HTR-8/SVneo (cell line): ENCODE measurements at regions not wholly inside any gene's neighbourhood (a gene's known extent, or its start where the extent isn't known, plus 50 kb on each side); places are given as distances from the start of the nearest gene placed in this dataset.
"Not testable (repeated sequence)": the region's sequence is repeated elsewhere in the genome, so short reads cannot be mapped to it uniquely, and the experiment has no call there.

Experiments used
- DNase-seq: peaks from one replicate; pipeline ENCODE4 v3.0.0; 2011; ENCODE audit warnings: low spot score, mixed read lengths; ENCODE audit not compliant: insufficient read length
- FAIRE-seq: peaks from 2 replicates; lab custom pipeline; 2011; peaks lifted over from hg19 to GRCh38; lab: Jason Lieb, UNC

DNA sequence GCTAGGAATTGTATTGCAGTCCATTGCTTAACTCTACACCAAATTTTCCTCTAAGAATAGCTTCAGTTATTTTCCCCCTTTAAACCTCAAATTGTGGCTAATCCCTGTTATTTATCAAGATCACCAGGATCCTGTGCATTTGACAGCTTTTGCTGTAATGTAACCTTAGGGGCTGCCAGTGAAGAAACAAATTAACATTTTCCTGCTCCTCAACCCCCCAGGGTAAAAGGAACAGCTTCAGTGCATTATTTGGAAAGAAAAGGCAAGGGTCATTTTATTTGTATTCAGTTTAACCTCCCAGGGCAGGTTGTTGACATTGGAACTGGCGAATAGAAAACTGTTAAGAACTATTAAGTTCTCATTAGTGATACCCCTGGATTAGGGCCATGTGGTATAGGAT lies 57.0 kb downstream of the PCDH20 start:
- DNase-seq (no peak), FAIRE-seq (no peak)

DNA sequence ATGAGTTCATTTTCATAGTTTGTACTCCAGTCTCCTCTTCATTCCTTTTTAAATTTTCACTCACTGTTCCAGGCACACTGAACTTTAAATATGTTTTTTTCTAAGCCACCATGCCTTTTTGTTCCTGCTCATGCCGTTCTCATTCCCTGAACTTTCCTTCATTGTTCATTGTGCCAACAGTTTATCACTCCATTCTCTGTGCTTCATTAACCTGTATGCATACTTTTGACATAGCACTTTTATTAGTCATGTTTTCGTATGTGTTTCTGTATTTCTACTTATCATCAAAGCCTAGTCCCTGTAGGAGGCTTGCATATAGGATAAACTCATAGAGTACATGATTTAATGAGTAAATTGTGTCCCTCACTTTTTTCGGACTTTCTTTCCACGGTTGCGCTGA lies 65.3 kb downstream of the PCDH20 start:
- FAIRE-seq = no peak
- no peak for DNase-seq

DNA sequence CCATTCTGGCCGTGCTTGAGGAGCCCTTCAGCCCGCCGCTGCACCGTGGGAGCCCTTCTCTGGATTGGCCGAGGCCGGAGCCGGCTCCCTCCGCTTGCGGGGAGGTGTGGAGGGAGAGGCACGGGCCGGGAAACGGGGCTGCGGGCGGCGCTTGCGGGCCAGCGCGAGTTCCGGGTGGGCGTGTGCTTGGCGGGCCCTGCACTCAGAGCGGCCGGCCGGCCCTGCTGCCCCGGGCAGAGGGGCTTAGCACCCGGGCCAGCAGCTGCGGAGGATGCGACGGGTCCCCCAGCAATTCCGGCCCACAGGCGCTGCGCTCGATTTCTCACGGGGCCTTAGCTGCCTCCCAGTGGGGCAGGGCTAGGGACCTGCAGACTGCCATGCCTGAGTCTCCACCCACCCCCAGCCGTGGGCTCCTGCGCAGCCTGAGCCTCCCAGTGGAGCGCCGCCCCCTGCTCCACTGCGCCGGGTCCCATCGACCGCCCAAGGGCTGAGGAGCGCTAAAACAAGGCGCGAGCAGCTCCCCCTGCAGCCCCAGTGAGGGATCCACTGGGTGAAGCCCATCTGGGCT lies 76.5 kb downstream of the PCDH20 start:
- DNase-seq (no peak), FAIRE-seq (no peak)

DNA sequence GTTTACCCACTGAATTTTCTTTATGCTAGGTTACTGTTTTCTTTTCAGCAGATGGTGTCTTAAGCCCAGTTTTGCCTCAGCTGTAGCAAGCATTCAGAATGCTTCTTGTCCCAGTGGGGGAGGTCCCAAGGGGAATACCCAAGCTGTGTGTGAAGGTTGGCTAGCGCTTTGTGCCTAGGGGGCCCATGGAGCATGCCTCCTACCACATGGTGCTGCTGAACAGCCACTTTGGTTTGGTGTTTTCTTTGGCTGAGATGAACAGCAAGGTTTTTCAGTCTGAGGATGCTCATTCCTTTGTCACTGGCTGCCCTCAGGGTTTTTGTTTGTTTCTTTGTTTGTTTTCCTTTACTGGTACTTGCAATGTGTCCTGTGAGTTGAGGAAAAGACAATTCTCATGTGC lies 99.0 kb downstream of the PCDH20 start:
- FAIRE-seq (no peak), DNase-seq (no peak)

DNA sequence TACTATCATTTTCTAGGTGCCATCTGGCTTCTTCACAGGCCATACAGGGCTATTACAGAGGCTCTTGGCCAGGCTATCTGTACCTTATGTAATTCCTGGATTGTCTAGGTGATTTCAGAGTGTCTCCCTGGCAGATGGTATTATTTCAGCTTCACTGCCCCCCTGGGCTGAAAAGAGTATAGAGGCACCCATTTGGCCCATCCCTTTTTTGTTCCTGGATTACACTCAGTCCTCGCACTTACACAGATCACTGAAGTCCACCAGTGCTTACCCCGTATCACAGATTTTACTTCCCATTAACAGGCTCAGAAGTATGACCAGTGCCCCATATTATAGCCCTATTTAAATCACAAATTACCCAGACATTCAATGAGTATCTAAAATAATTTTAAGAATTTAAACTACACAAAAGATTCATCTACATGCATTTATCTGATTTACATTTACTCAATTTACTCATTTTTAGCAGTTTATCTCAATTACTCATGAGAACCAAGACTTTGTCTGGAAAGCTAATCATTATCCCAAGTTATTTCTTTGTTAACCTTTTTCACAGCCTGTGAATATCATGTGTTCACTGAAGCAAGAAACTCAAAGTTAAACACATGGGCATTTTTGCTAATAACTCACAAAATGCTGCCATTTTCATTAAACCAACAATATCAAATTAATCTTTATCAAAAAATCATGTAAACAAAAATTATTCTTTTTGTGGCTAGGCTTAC lies 121.0 kb downstream of the PCDH20 start:
- FAIRE-seq (no peak), DNase-seq (no peak)

DNA sequence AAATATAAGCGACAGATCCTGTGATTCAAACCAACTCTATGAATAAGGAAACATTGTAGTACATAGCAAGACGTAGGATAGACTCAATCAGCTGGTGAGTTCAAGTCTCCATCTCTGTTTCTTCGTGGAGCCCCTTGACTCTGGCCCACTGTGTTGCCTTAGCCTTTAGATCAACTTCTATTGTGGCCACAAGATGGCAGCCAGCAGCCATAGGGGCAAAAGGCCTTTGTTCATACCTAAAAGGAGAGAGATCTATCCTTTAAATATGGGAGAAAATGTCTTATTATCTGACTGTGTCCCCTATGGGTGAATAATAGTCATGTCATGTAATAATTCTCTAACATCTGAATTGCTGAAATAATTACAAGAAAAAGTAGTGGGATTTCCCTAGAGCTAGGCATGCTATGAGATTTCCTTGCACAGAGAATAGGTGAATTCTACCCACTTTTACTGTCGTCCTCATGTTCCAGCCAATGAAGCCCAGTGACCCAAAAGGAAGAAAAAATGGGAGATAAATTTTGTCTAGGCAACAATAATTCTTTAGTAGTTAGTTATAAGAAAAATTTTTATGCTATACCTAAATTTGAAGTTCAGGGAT lies 129.4 kb downstream of the PCDH20 start:
- DNase-seq (no peak), FAIRE-seq (no peak)

DNA sequence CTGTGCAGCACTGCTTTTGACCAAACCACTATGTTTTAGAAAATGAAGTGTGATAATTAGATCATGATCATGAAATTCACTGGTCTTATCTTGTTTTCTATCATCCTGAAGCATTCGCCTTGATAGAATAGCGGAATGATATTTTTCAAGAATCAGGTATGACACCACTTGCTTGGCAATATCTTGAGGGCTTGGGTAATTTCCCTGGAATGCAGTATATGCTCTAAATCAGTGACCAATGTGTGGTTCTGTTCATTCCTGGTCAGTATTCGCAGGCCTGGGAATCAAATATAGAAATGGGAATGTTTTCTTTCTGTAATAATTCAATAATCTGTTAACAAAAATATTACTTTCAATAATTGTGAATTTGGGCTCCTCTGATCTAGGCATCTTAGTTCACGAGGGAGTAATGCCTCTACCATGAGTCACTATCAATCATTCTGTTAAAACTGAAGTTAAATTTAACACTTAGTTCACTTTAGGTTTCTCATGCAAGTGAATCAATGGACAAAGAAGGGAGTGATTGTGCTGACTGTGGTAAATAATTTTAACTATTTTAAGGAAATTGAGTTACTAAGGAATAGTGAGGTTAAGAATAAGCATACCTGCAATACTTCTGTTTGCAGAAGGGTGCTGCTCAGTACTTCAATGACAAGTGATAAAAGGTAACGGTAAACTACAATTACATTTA lies 137.9 kb downstream of the PCDH20 start:
- FAIRE-seq = no peak
- no peak for DNase-seq

DNA sequence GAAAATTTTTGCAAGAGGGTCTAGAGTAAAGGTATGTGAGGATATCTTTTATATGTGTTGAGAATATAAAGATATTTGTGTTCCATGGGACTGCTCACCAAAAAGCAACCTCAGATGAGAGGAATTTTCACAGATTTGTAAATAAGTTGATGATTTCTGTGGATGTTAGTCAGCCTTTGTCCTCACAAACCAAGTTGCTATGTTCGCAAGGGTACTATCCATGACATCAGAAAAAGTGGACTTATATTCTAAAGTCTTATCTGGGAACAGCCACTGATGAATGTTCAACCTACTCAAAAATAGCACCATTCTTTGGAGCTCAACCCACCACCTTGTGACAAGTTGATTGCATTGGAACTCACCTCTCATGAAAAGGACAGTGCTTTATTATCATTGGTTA lies 138.6 kb downstream of the PCDH20 start:
- DNase-seq (no peak), FAIRE-seq (no peak)

DNA sequence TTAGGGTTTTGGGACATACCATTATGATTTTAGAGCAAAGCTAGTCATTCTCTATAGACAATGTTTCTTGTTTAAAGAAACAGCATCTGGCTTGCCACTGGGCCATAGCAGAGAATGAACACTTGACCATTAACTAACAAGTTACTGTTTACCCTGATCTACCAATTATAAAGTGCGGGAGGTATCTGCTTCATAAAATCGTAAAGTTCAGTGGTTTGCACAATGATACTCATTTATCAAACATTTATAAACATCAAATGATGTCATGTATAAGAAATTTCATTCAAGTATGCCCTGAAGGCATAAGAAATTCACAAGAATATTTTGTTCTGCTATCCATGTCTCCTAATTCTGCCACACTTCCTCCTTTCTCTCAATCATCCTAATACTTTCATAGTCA lies 139.2 kb downstream of the PCDH20 start:
- FAIRE-seq (no peak), DNase-seq (no peak)

DNA sequence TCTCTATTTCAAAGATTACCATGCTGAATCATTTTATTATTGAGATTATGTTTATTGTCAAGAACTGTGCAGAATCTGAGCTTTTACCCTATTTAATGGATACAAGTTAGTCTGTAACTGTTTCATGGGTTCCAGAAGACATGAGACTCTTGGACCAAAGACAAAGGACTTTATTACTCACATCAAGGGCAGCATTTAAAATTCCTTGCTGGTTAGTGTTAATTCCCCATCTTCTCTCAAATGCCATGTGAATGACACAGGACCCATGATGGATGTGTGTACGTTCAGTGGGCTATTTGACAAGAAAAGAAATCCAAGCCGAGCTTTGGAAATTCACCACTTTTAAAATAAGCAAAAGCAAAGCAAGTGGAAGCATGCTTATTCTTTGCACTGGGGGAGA lies 139.9 kb downstream of the PCDH20 start:
- DNase-seq (no peak), FAIRE-seq (no peak)

DNA sequence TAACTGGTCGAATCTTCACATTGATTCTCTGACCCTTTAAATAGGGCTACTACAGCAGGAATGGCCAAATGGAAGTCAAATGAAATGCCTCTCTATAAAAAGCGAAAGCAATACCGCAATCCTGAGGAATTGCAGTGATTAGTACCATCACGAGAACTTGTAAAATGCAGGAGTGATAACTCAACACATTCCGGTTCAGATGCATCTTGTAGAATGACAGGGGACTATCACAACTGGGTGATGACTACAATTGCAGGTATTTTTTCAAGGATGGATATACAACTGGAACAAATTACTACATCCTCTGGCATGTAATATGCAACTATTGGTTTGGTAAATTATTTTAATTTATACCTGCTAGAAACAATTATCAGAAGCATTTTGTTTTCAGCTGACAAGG lies 140.4 kb downstream of the PCDH20 start:
- FAIRE-seq (no peak), DNase-seq (no peak)

DNA sequence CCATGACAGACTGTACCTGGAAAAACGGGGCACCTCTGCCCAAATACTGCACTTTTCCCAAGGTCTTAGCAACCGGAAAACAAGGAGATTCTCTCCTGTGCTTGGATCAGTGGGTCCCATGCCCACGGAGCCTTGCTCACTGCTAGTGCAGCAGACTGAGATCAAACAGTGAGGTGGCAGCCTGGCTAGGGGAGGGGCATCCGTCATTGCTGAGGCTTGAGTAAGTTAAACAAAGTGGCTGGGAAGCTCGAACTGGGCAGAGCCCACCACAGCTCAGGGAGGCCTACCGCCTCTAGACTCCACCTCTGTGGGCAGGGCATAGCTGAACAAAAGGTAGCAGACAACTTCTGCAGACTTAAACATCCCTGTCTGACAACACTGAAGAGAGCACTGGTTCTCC lies 148.8 kb downstream of the PCDH20 start:
- not testable (repeated sequence) for FAIRE-seq, DNase-seq

DNA sequence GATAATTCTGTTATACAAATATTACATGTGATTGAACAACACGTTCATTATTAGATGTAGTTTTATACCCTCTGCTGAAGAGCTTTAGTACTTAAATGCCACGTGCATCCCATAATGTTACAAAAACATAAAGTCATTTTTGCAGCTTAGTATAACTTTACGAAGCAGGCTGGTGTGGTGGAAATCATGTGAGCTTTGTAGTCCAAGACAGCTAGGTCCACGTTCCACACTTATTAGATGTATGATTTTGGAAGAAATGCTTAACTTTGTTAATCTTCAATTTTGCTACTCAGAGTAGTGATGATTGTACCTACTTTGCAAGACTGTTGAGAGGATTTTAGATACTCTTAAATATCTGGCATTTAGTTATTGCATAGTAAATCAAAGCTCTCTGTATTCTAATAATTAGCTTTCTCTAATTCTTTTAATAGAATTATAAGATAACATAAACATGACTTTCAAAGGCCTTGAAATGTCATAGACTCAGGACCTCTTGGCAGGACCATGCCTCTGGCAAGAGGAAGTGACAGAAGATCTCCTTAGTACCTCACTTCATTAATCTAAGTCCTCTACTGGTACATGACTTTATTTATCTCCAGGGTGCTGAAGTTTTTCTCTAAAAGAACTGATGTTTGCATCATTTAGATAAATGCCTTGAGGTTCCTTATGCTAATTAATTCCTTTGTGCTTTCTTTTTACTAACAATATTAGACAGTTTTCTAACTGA lies 153.7 kb downstream of the PCDH20 start:
- FAIRE-seq (no peak), DNase-seq (no peak)

DNA sequence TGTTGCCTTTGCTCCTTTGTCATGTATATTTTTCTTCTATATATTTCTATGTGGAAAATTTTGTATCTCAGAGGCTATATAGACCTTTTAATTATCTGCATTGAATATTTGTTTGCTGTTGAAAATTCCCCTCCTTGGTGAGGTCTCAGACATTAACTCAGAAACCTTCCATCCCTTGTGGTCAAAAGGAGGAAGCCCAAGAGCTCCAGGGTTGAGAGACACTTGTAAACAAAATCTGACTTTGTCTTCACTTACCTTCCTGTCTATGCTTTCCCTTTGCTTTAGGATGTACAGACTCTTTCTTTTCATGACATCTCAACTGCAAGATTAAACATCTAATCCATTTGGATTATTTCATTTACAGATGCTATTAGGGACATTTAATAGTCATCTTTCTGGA lies 157.5 kb downstream of the PCDH20 start:
- FAIRE-seq = no peak

DNA sequence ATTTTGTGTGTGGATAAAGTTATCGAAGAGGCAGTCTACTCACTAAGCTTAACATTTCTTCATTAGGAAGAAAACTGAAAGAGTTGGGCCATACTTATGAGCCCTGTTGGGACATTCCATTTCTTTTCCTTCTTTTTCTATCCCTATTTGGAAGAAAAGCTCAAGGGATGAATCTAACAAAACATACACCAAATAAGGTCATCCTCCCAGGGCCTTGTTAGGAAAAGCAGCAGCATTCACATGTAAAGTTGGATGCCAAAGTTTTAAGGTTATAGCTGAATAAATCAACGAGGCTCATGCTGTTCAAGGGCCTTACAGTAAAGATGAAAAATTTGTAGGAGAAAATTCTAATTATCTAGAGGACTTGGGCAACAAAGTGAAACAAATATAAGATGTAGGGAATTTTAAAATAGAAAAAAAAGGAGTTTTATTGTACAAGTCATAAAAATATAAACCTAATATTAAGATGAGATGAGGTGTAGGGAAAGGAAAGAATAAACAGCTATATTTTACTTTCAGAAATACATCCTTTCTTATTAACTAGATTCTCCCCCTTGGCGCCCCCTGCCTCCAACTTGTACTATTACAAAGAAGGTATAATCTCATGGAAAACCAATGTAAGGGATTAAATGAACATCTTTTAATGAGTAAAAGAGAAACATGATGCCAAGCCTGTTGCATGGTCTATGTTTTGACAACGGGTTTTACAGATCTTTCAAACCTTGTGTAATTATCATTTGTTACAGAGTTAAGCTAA lies 160.4 kb downstream of the PCDH20 start:
- DNase-seq (no peak), FAIRE-seq (no peak)

More for the DNA sequence above, 157.5 kb downstream of the PCDH20 start:
- no peak for DNase-seq

DNA sequence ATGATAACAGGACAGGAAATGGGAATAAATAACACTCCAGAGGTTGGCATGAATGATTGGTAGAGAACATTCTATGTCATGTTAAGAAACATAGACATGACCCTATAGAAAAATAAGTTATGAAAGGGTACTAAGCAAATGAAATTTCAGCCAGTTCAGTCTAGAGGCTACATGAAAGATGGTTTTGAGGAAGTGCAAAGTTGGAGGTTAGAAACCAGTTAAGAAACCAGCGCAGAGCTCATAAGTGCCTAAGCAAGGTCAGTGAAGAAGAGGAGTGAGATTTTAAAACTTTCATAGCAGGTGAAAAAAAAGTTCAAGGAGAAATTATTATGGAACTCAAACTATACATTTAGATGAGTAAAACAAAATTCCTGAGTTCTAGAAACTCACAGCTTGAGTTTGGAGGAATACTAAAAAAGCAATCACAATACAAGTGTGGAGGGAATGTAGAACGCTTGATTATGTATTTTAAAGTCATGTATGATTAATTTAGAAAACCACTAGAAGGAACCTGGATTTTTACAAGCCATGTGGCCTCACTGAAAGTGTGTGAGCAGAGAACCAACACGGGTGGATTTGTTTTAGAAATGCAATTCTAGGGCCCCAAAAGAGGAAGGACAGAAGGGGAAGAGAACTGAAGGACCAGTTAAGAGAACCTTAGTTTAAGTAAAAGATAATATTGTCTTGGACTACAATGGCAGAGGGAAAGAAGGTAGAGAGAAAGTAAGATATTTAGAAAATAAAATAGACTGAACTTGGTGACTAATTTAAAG lies 162.4 kb downstream of the PCDH20 start:
- DNase-seq = no peak

DNA sequence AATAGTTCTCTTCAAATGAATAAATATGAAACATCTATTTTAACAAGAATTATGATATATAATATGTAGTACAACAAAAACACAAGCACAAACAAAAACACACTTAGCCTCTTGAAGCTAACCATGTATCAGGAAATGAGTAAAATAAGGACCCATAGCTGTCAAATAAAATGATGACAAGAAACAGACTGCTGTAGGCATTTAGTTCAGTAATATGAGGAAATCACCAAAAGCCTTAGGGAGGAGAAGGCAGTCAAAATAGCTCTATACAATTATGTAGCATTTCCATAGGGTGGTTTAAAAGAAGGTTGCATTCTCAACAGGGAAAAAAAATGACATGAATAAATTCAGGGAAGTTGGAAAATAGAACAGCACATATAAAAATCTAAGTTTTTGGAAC lies 163.4 kb downstream of the PCDH20 start:
- FAIRE-seq (no peak), DNase-seq (no peak)

More for the DNA sequence above, 162.4 kb downstream of the PCDH20 start:
- FAIRE-seq = no peak

DNA sequence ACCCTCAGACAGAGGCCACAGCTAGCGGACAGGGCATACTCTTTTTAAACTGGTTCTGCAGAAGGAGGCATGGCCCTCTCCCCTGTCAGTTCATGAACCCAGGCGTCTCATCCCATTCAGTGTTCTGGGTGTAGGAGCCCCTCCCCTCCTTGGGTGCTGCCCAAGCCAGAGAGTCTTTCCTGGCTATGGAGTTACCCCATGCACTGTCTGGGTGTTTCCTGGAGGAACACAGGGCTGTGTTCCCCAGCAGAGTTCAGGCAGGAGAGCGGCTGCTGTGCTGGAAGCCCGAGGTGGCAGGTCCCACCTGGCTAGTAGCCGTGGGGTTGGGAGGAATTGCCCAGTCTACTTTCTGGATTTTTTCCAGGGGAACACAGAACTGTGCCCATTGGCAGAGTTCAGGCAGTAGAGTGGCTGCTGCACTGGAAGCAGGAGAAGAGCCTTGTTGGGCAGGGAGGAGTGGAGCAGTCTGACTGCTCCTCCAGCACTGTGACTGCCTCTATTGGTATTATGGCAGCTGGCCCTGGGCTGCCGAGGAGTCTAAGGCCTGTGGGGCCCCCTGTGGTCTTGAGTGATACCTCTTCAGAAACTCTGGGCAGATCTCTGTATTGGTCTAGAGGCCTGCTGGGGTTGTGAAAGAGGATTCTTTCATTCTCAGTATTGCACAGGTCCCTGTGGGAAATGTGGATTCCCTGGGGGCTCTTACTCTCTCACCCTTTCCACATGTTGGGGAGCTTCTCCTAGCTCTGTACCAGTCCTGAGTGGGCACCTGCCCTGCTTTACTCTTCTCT lies 168.3 kb downstream of the PCDH20 start:
- no peak for DNase-seq
- FAIRE-seq = no peak
